WTC11 (cell line): ENCODE measurements at regions not wholly inside any gene's neighbourhood (a gene's known extent, or its start where the extent isn't known, plus 50 kb on each side); places are given as distances from the start of the nearest gene placed in this dataset.

Experiments
- ATAC-seq: fragments of 200-7000 bp; cut with Tn5 transposase; 2 replicates; pipeline ENCODE4 v1.10.0; 2021; ENCODE audit warnings: mild to moderate bottlenecking, moderate library complexity
- CTCF ChIA-PET: fragments of 300-600 bp; sonication (Branson Sonifier 250); formaldehyde crosslinking; loops from one replicate; lab custom pipeline; 2021; ENCODE audit warnings: antibody characterized with exemption; lab: Charles Lee
- POLR2A ChIA-PET: fragments of 350-600 bp; sonication (Branson Sonifier 250); formaldehyde crosslinking; loops from one replicate; lab custom pipeline; 2021; ENCODE audit warnings: antibody characterized with exemption; lab: Charles Lee
- DNase-seq: peaks from one replicate; pipeline ENCODE4 v3.0.0; 2021; ENCODE audit warnings: low spot score
- H3K27ac Mint-ChIP-seq: 2 replicates; pipeline ENCODE4 v1.8.0; 2021; ENCODE audit warnings: mixed read lengths
- H3K27me3 Mint-ChIP-seq: 2 replicates; pipeline ENCODE4 v1.8.0; 2021; ENCODE audit warnings: low read depth, mild to moderate bottlenecking, moderate library complexity, mixed read lengths
- H3K36me3 Mint-ChIP-seq: 2 replicates; pipeline ENCODE4 v1.8.0; 2021; ENCODE audit warnings: mixed read lengths
- H3K4me1 Mint-ChIP-seq: 2 replicates; pipeline ENCODE4 v1.8.0; 2022; ENCODE audit warnings: mixed read lengths
- H3K4me3 Mint-ChIP-seq: 2 replicates; pipeline ENCODE4 v1.8.0; 2021; ENCODE audit warnings: mild to moderate bottlenecking, moderate library complexity, mixed read lengths
- H3K9me3 Mint-ChIP-seq: 2 replicates; pipeline ENCODE4 v1.8.0; 2021; ENCODE audit warnings: mixed read lengths
- CBFB ChIP-seq: sonication (generic); formaldehyde crosslinking; IDR thresholded peaks from 2 replicates; pipeline ENCODE4 v1.8.1; 2022; ENCODE audit warnings: mild to moderate bottlenecking, low read depth, missing genetic modification reagents
- CREB1 ChIP-seq: sonication (generic); formaldehyde crosslinking; IDR thresholded peaks from 2 replicates; pipeline ENCODE4 v1.8.0; 2023; ENCODE audit warnings: mild to moderate bottlenecking, missing genetic modification reagents
- CREM ChIP-seq: sonication (generic); formaldehyde crosslinking; IDR thresholded peaks from 2 replicates; pipeline ENCODE4 v1.8.1; 2022; ENCODE audit warnings: mild to moderate bottlenecking, missing genetic modification reagents, moderate library complexity
- FOXJ3 ChIP-seq: sonication (generic); formaldehyde crosslinking; IDR thresholded peaks from 2 replicates; pipeline ENCODE4 v1.9.0; 2021; ENCODE audit warnings: missing genetic modification reagents, mild to moderate bottlenecking, borderline replicate concordance
- FOXK1 ChIP-seq: sonication (generic); formaldehyde crosslinking; IDR thresholded peaks from 2 replicates; pipeline ENCODE4 v1.8.0; 2022; ENCODE audit warnings: mild to moderate bottlenecking, moderate library complexity, missing genetic modification reagents
- FOXP1 ChIP-seq: sonication (generic); formaldehyde crosslinking; IDR thresholded peaks from 2 replicates; pipeline ENCODE4 v1.8.0; 2022; ENCODE audit warnings: missing genetic modification reagents, mild to moderate bottlenecking, moderate library complexity, borderline replicate concordance
- GABPB1 ChIP-seq: sonication (generic); formaldehyde crosslinking; IDR thresholded peaks from 2 replicates; pipeline ENCODE4 v1.8.1; 2023; ENCODE audit warnings: mild to moderate bottlenecking, missing genetic modification reagents
- GTF2I ChIP-seq: fragments of 250-450 bp; sonication (Bioruptor Pico); conservative IDR thresholded peaks from 2 replicates; pipeline ENCODE4 v1.4.0; 2021; ENCODE audit warnings: mild to moderate bottlenecking
- HMGA2 ChIP-seq: fragments of 250-450 bp; sonication (Bioruptor Pico); IDR thresholded peaks from 2 replicates; pipeline ENCODE4 v1.4.0; 2021; ENCODE audit warnings: mild to moderate bottlenecking, moderate library complexity
- IRF2 ChIP-seq: sonication (generic); formaldehyde crosslinking; IDR thresholded peaks from 2 replicates; pipeline ENCODE4 v1.8.0; 2022; ENCODE audit warnings: low read depth, missing genetic modification reagents, borderline replicate concordance
- KAT7 ChIP-seq: sonication (generic); formaldehyde crosslinking; IDR thresholded peaks from 2 replicates; pipeline ENCODE4 v1.8.1; 2023; ENCODE audit warnings: missing genetic modification reagents, mild to moderate bottlenecking, borderline replicate concordance
- MXD4 ChIP-seq: fragments of 250-450 bp; sonication (Bioruptor Pico); IDR thresholded peaks from 2 replicates; pipeline ENCODE4 v1.8.0; 2021; ENCODE audit warnings: mild to moderate bottlenecking, moderate library complexity, borderline replicate concordance
- NFATC4 ChIP-seq: fragments of 250-450 bp; sonication (Bioruptor Pico); IDR thresholded peaks from 2 replicates; pipeline ENCODE4 v1.9.0; 2021; ENCODE audit warnings: mild to moderate bottlenecking
- NFE2L1 ChIP-seq: sonication (generic); formaldehyde crosslinking; IDR thresholded peaks from 2 replicates; pipeline ENCODE4 v1.8.1; 2023; ENCODE audit warnings: missing genetic modification reagents
- NR1H2 ChIP-seq: sonication (generic); formaldehyde crosslinking; IDR thresholded peaks from 2 replicates; pipeline ENCODE4 v1.9.0; 2021; ENCODE audit warnings: mild to moderate bottlenecking, moderate library complexity, missing genetic modification reagents
- NR3C1 ChIP-seq: sonication (generic); formaldehyde crosslinking; conservative IDR thresholded peaks from 2 replicates; pipeline ENCODE4 v1.8.1; 2023; ENCODE audit warnings: low read depth, mild to moderate bottlenecking, missing genetic modification reagents
- OVOL2 ChIP-seq: fragments of 250-450 bp; sonication (Bioruptor Pico); IDR thresholded peaks from 2 replicates; pipeline ENCODE4 v1.9.0; 2021; ENCODE audit warnings: mild to moderate bottlenecking, borderline replicate concordance
- RORB ChIP-seq: fragments of 250-450 bp; sonication (Bioruptor Pico); IDR thresholded peaks from 2 replicates; pipeline ENCODE4 v1.9.0; 2021; ENCODE audit warnings: mild to moderate bottlenecking
- TEAD1 ChIP-seq: sonication (generic); formaldehyde crosslinking; IDR thresholded peaks from 2 replicates; pipeline ENCODE4 v1.8.0; 2022; ENCODE audit warnings: mild to moderate bottlenecking, missing genetic modification reagents
- TEAD4 ChIP-seq: sonication (generic); formaldehyde crosslinking; IDR thresholded peaks from 2 replicates; pipeline ENCODE4 v1.8.0; 2022; ENCODE audit warnings: mild to moderate bottlenecking, missing genetic modification reagents
- TP53 ChIP-seq: sonication (generic); formaldehyde crosslinking; IDR thresholded peaks from 2 replicates; pipeline ENCODE4 v1.8.1; 2023; ENCODE audit warnings: mild to moderate bottlenecking, missing genetic modification reagents
- ZNF219 ChIP-seq: sonication (generic); formaldehyde crosslinking; IDR thresholded peaks from 2 replicates; pipeline ENCODE4 v1.8.0; 2023; ENCODE audit warnings: missing genetic modification reagents, mild to moderate bottlenecking, borderline replicate concordance
- ZNF423 ChIP-seq: fragments of 250-450 bp; sonication (Bioruptor Pico); IDR thresholded peaks from 2 replicates; pipeline ENCODE4 v2.1.2; 2022; ENCODE audit warnings: mild to moderate bottlenecking, moderate library complexity
- ZNF671 ChIP-seq: fragments of 250-450 bp; sonication (Bioruptor Pico); IDR thresholded peaks from 2 replicates; pipeline ENCODE4 v1.8.0; 2021; ENCODE audit warnings: mild to moderate bottlenecking
- TF ChIP-seq, protein P1 (sequence below): sonication (generic); formaldehyde crosslinking; conservative IDR thresholded peaks from 2 replicates; pipeline ENCODE4 v1.8.1; 2023; ENCODE audit warnings: mild to moderate bottlenecking, low read depth, missing genetic modification reagents, moderate library complexity
- TF ChIP-seq, protein P2 (sequence below): sonication (generic); formaldehyde crosslinking; IDR thresholded peaks from 2 replicates; pipeline ENCODE4 v1.8.0; 2022; ENCODE audit warnings: mild to moderate bottlenecking, missing genetic modification reagents
- TF ChIP-seq, protein P3 (sequence below): sonication (generic); formaldehyde crosslinking; IDR thresholded peaks from 2 replicates; pipeline ENCODE4 v1.8.0; 2022; ENCODE audit warnings: mild to moderate bottlenecking, missing genetic modification reagents
- TF ChIP-seq, protein P4 (sequence below): sonication (generic); formaldehyde crosslinking; IDR thresholded peaks from 2 replicates; pipeline ENCODE4 v1.8.1; 2023; ENCODE audit warnings: mild to moderate bottlenecking, missing genetic modification reagents
- TF ChIP-seq, protein P5 (sequence below): sonication (generic); formaldehyde crosslinking; IDR thresholded peaks from 2 replicates; pipeline ENCODE4 v1.8.1; 2023; ENCODE audit warnings: mild to moderate bottlenecking, missing genetic modification reagents, moderate library complexity
- TF ChIP-seq, protein P6 (sequence below): sonication (generic); formaldehyde crosslinking; IDR thresholded peaks from 2 replicates; pipeline ENCODE4 v1.8.0; 2023; ENCODE audit warnings: mild to moderate bottlenecking, missing genetic modification reagents

DNA sequence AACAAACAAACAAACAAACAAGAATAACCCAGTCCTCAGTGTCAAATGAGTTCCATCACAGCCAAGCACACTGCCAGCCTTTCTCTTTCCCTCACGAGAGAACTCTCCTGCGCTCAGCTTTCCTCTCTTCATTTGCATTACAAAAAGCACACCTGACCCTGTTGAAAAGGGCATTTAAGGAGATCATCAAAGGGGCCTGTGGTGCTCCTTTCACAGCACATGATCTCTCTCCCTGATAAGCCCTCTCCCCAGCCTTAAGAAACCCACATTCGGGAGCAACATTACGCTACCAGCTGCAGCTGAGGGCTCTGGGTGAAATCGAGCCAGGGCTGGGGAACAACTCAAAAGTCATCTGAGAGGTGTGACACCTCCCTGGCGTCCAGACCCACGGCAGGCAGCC, 165.6 kb upstream of the TMCC3 start:
- peaks cover 22% of the 10 kb centered on the region for H3K27me3 Mint-ChIP-seq
- POLR2A ChIA-PET, result no interaction called here
- CTCF ChIA-PET, result interaction anchor here (0.6 to 2.6 kb wide), 3 partner anchors 59 to 224 kb away, joined by 3 to 17 read pairs (median 3); no protein-coding TSS in a partner anchor
- DNase-seq (peak; percentile 61), ATAC-seq (peak; percentile 99)
- peak overlapping the region; percentile 49; the same call in 1 of the 2 replicates for H3K27ac Mint-ChIP-seq
- peaks cover 38% of the 10 kb centered on the region for H3K36me3 Mint-ChIP-seq
- H3K4me1 Mint-ChIP-seq, result peaks cover 29% of the 10 kb centered on the region
- H3K9me3 Mint-ChIP-seq, result peaks cover 41% of the 10 kb centered on the region
- peak overlapping the region; percentile 25 for H3K4me3 Mint-ChIP-seq
- no peak for TF ChIP-seq NR1H2
- TF ChIP-seq OVOL2 (CRISPR knock-in tag), result no peak
- no peak for TF ChIP-seq TP53 (CRISPR knock-in tag)
- TF ChIP-seq ZNF423 (CRISPR knock-in tag), result no peak
- no peak for TF ChIP-seq ZNF219 (CRISPR knock-in tag)
- no peak for TF ChIP-seq TEAD4 (CRISPR knock-in tag)
- TF ChIP-seq GABPB1 (CRISPR knock-in tag), result no peak
- peak; percentile 54; the same call in 1 of the 2 replicates for TF ChIP-seq TEAD1
- TF ChIP-seq, protein P1, sequence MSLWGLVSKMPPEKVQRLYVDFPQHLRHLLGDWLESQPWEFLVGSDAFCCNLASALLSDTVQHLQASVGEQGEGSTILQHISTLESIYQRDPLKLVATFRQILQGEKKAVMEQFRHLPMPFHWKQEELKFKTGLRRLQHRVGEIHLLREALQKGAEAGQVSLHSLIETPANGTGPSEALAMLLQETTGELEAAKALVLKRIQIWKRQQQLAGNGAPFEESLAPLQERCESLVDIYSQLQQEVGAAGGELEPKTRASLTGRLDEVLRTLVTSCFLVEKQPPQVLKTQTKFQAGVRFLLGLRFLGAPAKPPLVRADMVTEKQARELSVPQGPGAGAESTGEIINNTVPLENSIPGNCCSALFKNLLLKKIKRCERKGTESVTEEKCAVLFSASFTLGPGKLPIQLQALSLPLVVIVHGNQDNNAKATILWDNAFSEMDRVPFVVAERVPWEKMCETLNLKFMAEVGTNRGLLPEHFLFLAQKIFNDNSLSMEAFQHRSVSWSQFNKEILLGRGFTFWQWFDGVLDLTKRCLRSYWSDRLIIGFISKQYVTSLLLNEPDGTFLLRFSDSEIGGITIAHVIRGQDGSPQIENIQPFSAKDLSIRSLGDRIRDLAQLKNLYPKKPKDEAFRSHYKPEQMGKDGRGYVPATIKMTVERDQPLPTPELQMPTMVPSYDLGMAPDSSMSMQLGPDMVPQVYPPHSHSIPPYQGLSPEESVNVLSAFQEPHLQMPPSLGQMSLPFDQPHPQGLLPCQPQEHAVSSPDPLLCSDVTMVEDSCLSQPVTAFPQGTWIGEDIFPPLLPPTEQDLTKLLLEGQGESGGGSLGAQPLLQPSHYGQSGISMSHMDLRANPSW, result no peak
- TF ChIP-seq, protein P2, sequence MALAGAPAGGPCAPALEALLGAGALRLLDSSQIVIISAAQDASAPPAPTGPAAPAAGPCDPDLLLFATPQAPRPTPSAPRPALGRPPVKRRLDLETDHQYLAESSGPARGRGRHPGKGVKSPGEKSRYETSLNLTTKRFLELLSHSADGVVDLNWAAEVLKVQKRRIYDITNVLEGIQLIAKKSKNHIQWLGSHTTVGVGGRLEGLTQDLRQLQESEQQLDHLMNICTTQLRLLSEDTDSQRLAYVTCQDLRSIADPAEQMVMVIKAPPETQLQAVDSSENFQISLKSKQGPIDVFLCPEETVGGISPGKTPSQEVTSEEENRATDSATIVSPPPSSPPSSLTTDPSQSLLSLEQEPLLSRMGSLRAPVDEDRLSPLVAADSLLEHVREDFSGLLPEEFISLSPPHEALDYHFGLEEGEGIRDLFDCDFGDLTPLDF (CRISPR knock-in tag), result no peak
- TF ChIP-seq KAT7 (CRISPR knock-in tag), result no peak
- TF ChIP-seq FOXK1 (CRISPR knock-in tag), result peak; percentile 51; the same call in 1 of the 2 replicates
- no peak for TF ChIP-seq IRF2 (CRISPR knock-in tag)
- no peak for TF ChIP-seq CBFB (CRISPR knock-in tag)
- no peak for TF ChIP-seq ZNF671 (CRISPR knock-in tag)
- TF ChIP-seq FOXP1, result no peak
- no peak for TF ChIP-seq MXD4 (CRISPR knock-in tag)
- TF ChIP-seq, protein P3, sequence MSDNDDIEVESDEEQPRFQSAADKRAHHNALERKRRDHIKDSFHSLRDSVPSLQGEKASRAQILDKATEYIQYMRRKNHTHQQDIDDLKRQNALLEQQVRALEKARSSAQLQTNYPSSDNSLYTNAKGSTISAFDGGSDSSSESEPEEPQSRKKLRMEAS, result peak; percentile 58
- no peak for TF ChIP-seq HMGA2 (CRISPR knock-in tag)
- no peak for TF ChIP-seq NR3C1
- TF ChIP-seq GTF2I (CRISPR knock-in tag), result no peak
- no peak for TF ChIP-seq CREB1 (CRISPR knock-in tag)
- TF ChIP-seq, protein P4, sequence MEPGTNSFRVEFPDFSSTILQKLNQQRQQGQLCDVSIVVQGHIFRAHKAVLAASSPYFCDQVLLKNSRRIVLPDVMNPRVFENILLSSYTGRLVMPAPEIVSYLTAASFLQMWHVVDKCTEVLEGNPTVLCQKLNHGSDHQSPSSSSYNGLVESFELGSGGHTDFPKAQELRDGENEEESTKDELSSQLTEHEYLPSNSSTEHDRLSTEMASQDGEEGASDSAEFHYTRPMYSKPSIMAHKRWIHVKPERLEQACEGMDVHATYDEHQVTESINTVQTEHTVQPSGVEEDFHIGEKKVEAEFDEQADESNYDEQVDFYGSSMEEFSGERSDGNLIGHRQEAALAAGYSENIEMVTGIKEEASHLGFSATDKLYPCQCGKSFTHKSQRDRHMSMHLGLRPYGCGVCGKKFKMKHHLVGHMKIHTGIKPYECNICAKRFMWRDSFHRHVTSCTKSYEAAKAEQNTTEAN (CRISPR knock-in tag), result no peak
- TF ChIP-seq NFE2L1 (CRISPR knock-in tag), result no peak
- TF ChIP-seq, protein P5, sequence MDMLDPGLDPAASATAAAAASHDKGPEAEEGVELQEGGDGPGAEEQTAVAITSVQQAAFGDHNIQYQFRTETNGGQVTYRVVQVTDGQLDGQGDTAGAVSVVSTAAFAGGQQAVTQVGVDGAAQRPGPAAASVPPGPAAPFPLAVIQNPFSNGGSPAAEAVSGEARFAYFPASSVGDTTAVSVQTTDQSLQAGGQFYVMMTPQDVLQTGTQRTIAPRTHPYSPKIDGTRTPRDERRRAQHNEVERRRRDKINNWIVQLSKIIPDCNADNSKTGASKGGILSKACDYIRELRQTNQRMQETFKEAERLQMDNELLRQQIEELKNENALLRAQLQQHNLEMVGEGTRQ, result peak; percentile 81
- TF ChIP-seq, protein P6, sequence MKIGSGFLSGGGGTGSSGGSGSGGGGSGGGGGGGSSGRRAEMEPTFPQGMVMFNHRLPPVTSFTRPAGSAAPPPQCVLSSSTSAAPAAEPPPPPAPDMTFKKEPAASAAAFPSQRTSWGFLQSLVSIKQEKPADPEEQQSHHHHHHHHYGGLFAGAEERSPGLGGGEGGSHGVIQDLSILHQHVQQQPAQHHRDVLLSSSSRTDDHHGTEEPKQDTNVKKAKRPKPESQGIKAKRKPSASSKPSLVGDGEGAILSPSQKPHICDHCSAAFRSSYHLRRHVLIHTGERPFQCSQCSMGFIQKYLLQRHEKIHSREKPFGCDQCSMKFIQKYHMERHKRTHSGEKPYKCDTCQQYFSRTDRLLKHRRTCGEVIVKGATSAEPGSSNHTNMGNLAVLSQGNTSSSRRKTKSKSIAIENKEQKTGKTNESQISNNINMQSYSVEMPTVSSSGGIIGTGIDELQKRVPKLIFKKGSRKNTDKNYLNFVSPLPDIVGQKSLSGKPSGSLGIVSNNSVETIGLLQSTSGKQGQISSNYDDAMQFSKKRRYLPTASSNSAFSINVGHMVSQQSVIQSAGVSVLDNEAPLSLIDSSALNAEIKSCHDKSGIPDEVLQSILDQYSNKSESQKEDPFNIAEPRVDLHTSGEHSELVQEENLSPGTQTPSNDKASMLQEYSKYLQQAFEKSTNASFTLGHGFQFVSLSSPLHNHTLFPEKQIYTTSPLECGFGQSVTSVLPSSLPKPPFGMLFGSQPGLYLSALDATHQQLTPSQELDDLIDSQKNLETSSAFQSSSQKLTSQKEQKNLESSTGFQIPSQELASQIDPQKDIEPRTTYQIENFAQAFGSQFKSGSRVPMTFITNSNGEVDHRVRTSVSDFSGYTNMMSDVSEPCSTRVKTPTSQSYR, result no peak
- no peak for TF ChIP-seq NFATC4 (CRISPR knock-in tag)
- TF ChIP-seq RORB (CRISPR knock-in tag), result no peak
- no peak for TF ChIP-seq CREM (CRISPR knock-in tag)
- TF ChIP-seq FOXJ3 (CRISPR knock-in tag), result no peak
